OCI-LY7 (cell line): ENCODE measurements at regions not wholly inside any gene's neighbourhood (a gene's known extent, or its start where the extent isn't known, plus 50 kb on each side); places are given as distances from the start of the nearest gene placed in this dataset.

ENCODE experiments used
- EZH2phosphoT487 ChIP-seq: fragments of 200-600 bp; sonication (generic); IDR thresholded peaks from 2 replicates; pipeline ENCODE4 v1.6.1; 2018; ENCODE audit warnings: low read depth, borderline replicate concordance, mild to moderate bottlenecking, mixed run types, antibody characterized with exemption, low read length, moderate library complexity, mixed read lengths
- TF ChIP-seq, protein P1 (sequence below): fragments of 200-600 bp; sonication (generic); conservative IDR thresholded peaks from 2 replicates; pipeline ENCODE4 v1.5.1; 2014; ENCODE audit warnings: mild to moderate bottlenecking, antibody characterized with exemption, low read length, moderate library complexity, mixed read lengths

DNA sequence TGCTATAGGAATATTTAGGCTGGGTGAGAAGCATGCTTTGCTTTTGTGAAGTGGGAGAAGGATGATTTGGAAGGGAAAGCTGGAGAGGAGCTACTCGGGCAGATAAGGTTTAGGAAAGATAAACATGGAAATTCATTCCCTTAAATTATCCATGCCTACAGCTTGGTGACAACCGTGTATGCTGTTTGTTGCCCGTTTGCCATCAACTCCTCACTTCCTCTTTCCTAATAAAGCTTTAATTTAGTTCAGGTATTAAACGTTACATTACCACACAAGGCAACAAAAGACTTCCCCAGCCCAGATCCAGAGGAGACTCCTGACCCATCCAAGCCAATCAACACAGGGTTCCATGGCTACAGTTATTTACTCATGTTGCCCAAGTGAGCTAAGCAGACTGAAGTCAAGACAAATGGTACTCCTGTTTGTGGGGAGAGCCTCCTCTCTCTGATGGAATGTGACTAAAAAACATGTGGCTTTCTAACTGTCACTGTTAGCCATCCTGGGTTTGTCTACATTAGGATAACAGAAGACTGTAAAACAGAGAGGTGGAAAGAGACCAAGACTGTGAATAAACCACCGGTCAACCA lies 101.7 kb upstream of the GRAMD1B start:
- TF ChIP-seq, protein P1, sequence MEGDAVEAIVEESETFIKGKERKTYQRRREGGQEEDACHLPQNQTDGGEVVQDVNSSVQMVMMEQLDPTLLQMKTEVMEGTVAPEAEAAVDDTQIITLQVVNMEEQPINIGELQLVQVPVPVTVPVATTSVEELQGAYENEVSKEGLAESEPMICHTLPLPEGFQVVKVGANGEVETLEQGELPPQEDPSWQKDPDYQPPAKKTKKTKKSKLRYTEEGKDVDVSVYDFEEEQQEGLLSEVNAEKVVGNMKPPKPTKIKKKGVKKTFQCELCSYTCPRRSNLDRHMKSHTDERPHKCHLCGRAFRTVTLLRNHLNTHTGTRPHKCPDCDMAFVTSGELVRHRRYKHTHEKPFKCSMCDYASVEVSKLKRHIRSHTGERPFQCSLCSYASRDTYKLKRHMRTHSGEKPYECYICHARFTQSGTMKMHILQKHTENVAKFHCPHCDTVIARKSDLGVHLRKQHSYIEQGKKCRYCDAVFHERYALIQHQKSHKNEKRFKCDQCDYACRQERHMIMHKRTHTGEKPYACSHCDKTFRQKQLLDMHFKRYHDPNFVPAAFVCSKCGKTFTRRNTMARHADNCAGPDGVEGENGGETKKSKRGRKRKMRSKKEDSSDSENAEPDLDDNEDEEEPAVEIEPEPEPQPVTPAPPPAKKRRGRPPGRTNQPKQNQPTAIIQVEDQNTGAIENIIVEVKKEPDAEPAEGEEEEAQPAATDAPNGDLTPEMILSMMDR: no peak
- TF ChIP-seq EZH2phosphoT487: no peak
